AG20443 (cell line): ENCODE measurements at regions not wholly inside any gene's neighbourhood (a gene's known extent, or its start where the extent isn't known, plus 50 kb on each side); places are given as distances from the start of the nearest gene placed in this dataset.
"Not testable (repeated sequence)": the region's sequence is repeated elsewhere in the genome, so short reads cannot be mapped to it uniquely, and the experiment has no call there.

Experiments
- DNase-seq: peaks from one replicate; pipeline ENCODE4 v3.0.0; 2012; ENCODE audit warnings: low spot score, mixed read lengths

DNA sequence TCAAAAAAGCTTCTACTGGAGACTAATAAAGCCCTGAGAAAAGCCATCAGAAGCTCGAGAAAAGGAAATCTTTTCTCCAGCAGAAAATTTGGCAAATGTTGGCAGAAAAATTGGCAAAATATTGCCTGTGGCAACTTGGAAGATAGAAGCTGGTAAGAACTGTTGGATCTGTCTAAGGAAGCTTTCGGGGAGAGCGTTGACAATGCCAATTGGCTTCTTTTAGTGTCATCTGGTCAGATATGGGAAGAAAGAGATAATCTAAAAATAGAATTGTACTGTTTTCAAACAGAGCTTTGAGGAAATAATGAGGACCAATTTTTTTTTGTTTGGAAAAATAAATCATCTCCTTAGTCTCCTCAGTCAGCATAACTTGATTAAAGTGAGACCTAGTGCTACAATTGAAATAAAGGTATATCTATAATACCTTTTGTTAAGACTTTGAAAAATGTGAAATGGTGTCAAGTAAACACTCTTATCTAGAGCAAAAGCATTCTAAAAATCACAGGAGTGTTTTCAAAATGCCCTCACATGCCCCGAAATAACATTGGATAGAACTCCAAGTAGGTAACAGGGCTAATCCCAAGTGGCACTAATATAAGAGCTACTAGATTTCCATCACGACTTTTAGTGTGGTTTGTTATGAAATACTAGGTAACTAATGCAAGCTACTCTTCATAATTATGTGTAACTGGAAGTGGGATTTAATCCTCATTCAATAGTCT is 882.2 kb upstream of the B3GALT2 start:
- DNase-seq, result no peak

DNA sequence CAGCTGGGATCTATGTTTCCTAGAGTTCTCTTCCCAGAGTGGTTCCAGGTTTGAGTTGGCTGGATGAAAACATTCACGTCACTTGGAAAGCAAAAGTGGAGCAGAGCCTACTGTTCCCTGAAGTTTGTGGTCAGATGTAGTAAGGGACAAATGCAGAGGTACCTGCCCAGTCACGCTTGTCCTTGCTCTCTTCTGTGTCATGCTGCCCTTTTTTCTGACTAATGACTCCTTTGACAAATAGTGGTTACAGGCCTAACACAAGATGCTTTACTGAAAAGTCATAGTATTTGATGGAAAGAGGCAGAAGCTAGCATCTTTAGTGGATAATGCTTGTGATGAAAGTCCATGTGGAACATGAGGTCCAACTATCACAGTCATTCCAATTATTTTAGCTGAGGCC is 881.4 kb upstream of the B3GALT2 start:
- no peak for DNase-seq

DNA sequence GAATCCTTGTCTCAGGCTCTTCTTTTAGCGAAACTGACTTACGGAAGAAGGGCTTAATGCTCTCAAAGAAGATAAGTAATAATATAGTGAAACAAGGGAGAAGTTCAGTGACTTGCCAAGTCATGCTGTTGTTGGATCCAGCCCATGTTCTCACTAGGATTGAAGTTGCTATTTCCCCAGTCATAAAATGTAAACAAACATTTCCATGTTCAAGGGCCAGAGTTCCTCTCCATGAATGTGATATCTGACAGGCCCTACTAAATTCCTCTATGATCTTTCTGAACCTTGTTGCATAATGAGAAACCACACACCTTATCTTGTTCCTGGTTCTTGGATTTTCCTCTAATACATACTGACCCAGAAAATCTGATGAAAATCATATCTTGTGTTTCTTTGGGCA is 876.5 kb upstream of the B3GALT2 start:
- no peak for DNase-seq

DNA sequence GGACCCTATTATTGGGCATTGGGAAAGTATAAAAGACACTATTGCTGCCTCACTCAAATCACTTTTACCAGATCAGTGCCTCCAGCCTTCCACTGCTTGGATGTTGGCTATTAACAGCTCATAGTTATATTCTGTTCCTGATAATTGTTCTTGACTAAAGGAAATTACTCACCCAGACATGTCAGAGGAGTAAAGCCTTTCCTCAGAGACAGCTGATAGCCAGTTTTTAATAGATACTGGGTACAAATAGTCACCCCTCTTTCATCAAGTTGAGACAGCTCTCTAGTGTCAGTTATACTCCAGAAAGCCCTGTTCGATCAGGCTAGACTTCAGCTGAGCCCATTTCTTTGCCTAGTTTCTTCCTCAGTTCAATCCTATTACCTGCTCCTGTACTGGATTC is 876.1 kb upstream of the B3GALT2 start:
- DNase-seq, result no peak

DNA sequence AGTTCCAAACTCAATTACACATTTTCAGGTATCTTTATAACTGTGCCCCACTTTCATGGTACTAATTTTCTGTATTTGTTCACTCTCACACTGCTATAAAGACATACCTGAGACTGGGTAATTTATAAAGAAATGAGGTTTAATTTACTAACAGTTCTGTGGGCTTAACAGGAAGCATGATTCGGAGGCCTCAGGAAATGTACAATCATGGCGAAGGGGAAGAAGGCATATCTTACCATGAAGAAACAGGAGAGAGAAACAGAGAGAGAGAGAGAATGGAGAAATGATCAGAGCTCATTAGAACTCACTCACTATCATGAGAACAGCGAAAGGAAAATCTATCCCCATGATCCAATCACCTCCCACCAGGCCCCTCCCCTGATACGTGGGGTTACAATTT is 874.1 kb upstream of the B3GALT2 start:
- no peak for DNase-seq

DNA sequence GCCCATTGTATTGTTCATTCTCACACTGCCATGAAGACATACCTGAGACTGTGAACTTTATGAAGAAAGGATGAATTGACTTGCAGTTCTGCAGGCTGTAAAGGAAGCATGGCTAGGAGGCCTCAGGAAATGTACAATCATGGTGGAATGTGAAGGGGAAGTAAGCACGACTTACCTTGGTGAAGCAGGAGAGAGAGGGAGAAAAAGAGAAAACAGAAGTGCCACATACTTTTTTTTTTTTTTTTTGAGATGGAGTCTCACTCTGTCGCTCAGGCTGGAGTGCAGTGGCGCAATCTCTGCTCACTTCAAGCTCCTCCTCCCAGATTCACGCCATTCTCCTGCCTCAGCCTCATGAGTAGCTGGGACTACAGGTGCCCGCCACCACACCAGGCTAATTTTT is 871.9 kb upstream of the B3GALT2 start:
- DNase-seq, result not testable (repeated sequence)

DNA sequence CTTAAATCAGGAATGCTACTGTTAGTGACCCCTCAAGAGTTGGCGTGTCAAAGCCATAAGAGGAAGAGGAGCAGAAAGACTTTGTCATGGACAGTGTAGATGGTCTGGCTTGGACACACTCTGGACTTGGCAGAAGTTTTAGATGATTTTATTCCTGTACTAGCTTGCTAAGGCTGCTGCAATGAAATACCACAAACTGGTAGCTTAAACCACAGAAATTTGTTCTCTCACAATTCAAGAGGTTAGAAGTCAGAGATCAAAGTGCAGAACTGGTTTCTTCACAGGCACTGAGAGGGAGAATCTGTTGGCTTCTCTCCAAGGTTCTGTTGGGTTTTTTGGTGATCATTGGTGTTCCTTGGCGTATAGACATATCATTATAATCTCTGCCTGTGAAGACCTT is 869.8 kb upstream of the B3GALT2 start:
- no peak for DNase-seq

DNA sequence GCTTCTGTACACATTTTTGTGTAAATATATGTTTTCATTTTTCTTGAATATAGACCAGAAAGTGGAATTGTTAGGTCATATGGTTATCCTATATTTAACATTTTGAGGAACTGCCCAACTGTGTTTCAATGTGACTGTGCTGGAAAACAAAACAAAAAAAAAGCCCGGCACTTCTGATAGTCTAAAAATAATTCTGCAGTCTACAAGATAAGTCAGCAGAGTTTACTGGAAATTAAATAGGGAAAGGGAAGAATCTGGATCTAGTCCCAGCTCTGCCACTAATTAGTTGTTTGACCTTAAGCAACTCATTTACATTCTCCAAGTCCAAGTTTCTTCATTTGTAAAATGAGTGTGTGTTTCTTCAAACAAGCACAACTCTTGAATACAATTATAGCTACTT is 869.1 kb upstream of the B3GALT2 start:
- no peak for DNase-seq

DNA sequence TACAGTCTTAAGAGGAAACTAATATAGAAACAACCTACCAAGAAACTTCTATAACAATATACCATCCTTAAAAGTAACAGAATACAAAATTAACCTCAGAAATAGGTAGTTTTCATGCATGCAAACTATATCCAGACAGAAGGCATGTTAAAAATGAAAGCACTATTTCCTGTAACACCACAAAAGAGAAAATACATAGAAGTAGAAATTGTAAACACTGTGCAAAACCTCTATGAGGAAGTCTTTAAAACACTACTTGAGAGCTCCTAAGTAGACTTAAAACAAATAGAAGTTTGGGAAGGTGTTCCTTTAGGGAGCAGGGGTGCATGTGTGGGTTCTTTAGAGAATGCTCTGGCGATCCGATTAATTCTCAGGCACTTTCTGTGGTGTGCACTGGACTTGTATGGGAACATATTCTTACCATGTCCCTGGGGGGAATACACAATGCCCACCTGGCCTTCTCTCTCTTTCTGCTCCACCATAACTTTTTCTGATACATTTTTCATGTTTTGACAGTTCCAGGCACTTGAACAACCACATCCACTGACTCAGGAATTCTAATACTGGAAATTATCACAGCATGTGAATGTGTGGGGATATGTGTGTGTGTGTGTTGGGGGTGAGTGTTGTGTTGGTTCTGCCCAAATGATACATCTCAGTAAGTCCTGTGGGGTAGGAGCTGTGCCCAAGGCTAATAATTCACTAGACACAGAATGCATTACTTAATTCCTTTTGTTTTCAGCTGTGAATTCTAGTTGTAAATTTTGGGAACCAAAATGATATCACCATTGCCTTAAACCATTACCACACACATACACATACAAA is 866.3 kb upstream of the B3GALT2 start:
- no peak for DNase-seq

DNA sequence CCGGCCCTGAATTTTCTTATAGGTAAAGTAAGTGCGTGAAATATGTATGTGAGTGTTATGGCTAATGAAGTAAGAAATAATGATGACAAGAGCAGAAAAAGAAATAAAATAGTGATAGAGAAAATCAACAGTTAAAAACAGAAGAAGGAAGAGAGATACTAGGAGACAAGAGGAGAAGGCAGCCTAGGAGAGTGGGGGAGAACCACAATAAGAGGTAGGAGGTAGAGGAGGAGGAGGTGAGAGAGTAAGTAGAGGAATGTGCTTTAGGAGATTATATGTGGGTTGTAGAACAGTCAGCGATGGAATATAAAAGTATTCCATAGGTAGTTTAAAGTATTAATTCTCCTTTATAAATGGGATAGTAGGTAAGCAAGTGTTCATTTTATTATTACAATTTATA is 861.5 kb upstream of the B3GALT2 start:
- DNase-seq, result no peak

DNA sequence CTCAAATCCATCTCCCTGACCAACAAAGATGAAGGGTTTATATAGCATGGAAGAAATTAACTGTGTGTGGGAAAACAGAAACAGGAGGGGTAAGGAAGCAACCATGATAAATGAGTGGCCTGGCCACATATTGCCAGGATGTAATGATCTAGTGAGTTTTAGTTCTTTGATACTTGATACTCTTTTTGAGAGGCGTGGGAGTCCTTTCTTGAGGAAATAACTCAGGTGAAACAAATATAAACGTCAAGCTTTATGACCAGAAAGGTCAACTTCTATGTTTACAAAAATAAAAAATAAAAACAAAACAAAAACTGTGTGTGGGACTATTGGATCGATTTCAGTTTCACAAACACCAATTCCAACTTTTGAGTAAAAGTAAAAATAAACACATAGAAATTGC is 860.8 kb upstream of the B3GALT2 start:
- DNase-seq, result no peak

DNA sequence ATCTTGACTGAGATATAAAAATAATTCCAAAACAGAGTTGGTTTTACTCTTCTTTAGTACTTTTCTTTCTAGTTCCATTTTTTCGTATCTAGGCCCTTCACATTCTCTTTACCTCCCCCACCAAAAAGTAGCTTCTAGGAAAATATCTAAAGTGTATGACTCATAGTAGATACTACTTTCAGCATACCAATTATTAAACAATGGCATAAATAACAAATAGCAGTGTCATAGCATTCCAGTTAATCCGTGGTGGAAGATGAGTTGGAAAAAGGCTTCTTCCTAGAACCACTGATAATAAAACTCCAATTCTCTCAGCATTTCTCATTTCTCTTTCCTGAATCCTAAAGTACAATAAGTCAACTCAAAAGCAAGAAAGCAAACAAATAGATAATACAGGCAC is 859.0 kb upstream of the B3GALT2 start:
- no peak for DNase-seq

DNA sequence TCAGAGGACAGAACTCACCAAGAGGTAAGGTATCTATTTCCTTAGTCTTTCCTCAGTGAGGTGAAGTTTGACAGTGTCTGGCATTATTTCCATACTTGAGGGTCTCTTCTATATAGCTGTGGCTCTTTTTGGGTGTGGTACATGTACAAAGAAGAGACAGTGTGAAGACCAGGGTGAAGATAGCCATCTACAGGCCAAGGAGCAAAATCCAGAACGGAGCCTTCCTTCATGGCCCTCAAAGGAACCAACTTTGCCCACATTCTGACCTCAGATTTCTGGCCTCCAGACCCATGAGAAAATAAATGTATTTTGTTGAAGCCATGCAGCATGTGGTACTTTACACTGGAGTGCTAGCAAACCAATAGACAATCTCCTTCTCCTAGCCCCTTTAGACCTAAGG is 858.5 kb upstream of the B3GALT2 start:
- DNase-seq, result no peak

DNA sequence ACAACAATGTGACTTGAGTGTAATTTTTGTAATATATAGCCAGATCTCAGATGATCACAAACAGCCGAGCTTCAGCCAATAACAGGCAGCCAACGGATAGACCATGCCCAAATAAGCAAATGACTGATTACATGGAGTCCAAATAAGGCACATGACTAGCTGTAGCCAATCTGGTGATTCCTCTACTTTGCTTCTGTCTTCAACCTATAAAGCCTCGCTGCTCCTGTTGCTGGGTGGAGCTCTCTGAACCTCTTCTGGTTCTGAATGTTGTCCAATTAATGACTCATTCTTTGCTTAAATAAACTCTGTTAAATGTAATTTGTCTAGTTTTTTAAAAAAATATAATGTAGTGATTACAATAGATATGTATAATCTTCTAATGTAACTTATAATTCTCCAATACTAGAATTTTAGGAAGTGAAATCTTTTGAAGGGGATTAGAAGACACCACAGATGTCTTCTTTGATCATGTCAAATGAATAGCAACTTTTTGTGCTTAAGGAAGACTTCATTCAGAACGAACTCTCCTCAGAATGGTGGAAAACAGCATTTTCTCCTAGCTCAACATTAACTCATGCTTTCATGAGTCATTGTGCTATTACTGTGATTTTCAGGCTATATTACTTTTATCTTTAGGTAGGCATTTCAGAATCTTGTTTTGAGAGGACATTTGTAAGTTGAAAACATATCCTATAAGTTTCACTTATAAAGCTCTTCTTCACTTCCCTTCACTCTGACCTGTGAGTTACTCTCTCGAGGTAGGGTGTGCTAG is 857.8 kb upstream of the B3GALT2 start:
- no peak for DNase-seq

DNA sequence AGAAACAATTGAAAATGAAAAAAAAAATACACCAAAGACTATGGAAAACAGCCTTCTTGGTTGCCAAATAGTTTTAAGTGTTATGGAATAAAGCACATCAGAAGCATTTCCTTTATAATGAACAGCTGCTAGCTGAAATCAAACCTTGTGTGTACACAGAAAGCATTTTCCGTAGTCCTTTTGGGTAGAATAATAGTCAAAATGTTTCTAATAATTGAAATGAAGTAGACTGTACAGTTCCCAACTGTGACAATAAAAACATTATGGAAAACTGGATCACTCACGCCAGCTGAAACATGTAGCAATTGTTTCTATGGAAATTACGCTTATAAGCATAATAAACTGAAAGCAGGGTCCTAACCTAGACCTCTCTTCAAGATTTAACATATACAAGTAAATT is 856.3 kb upstream of the B3GALT2 start:
- no peak for DNase-seq

DNA sequence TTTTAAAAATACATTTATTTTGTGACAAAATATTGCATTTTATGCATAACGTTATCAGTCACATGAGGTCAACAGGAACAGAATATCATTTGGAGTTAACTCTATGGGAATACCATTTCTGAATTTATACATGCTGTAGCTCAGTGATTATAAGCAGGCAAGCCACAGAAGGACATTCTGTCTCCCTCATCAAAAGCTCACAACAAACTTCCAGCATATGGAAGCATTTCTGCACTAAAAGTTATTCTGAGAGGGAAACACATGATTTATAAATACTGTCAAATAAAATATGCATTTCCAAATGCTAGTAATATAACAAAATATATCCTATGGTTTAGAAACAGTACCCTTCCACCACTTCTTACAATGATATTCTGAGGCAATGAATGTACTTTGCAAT is 854.1 kb upstream of the B3GALT2 start:
- DNase-seq, result no peak

DNA sequence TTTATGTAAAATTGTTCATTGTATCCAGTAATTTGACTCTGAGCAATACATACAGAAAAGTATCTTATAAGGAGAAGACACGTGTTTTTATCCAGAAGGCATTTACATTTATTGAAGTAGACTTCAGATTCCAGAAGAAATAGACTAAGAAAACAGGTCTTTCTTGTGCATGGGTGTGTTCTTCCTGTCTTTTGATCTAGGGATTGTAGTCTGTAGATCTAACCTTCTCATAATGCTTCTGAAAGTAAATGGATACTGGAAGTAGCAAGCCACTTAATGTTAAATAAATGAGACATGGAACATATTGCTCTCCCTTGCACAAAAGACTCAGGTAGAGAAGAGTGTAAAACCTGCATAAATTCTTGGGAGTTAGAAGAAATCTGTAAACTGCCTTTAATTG is 853.2 kb upstream of the B3GALT2 start:
- DNase-seq, result no peak

DNA sequence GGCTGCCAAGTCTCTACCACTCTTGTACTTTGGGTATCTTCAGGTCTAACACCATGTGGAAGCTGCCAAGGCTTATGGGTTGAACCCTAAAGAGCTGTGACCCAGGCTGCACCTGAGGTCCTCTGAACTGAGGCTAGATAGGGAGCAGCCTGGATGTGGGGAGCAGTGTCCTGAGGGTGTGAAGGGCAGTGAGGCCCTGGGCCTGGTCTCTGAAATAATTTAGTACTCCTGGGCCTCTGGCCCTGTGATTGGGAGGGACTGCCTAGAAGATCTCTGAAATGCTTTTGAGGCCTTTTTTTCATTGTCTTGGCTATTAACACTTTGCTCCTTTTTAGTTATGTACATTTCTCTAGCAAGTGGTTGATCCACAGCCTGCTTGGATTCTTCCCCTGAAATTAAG is 847.2 kb upstream of the B3GALT2 start:
- no peak for DNase-seq

DNA sequence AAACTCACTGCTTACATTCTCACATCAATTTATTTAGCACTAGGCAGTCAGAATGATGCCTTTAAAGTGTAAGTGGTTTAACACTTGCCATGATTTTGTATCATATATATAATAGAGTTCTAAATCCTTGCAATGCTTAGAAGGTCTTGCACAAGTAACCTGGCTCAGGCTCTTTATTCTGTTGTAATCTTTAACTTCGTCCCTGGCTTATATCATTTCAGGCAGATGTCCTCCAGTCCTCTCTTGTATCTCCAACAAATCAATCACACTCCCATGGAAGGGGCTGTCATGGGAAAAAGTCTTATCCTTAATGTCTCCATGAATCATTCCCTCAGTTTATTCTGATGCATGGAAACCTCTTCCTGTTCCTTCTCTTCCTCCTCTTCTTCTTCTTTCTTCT is 841.6 kb upstream of the B3GALT2 start:
- no peak for DNase-seq

DNA sequence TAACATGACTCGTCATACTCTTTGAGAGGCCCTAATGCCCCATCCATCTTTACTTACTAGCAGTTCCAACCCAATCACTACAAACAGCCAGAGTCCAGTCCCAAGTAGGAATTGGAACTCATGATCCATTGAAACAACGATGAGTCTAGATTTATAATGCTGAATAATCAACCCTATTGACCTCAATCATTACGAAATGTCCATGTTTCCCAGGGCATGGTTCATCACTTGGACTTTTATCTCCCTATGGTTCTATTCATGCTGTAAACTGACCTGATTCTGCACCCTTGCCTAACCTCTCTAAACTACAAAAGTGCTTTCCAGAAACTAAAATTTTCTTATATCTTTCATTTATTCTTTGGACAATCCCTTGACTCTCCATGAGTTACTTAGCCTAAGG is 840.0 kb upstream of the B3GALT2 start:
- no peak for DNase-seq

DNA sequence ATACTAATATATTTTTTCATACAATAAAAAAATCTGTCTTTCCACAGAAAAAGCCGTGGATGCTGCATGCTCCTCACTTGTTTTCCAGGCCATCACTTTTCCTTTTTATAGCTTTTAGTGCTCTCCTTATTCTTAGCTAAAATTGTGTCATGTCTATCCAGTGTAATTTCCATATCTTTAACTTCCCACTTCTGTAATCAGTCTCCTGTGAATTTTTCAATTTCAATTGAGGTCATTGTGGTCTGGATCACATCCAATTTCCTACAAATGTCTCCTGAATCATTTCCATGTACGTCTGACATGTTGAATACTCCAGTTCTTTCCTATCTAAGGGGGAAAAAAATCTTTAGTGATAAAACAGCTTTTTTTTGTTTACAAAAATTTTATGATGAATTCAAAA is 838.2 kb upstream of the B3GALT2 start:
- DNase-seq, result no peak

DNA sequence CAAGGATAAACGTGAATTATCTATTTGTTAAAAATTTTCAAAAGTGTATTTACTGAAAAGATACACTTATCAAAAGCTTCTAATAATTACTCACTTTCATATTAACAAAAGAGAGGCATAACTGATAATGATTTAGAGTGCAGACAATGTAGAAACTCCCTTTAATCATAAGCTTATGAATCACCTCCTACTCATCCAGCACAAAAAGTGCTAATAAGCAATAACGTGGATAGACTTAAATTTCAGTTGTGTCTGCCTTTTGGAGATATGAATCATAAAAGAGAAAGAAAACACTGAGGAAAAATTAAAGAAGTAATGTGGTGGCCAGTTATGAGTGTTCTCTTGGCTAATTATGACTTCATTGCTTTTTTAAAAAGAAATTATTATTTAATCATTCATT is 827.6 kb upstream of the B3GALT2 start:
- DNase-seq, result no peak

DNA sequence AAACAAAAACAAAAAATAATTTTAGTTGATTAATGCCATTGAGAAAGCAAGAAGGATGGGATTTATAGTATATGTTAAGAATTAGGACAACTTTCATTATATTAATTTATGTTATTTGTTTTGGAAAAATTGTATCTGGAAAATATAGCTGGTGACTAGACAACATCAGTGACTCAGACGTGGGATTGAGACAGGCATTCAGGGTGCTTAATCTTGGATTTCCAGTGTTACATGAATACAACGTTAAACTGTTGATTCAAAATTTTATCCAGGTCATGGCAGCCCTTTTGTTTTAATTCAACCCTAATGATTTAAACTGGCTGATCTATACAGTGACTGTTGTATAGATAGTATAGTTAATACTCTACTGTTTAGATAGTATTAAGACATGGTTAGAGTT is 827.1 kb upstream of the B3GALT2 start:
- DNase-seq, result no peak
